ENCODE measurements at regions not wholly inside any gene's neighbourhood (a gene's known extent, or its start where the extent isn't known, plus 50 kb on each side); places are given as distances from the start of the nearest gene placed in this dataset.

DNA sequence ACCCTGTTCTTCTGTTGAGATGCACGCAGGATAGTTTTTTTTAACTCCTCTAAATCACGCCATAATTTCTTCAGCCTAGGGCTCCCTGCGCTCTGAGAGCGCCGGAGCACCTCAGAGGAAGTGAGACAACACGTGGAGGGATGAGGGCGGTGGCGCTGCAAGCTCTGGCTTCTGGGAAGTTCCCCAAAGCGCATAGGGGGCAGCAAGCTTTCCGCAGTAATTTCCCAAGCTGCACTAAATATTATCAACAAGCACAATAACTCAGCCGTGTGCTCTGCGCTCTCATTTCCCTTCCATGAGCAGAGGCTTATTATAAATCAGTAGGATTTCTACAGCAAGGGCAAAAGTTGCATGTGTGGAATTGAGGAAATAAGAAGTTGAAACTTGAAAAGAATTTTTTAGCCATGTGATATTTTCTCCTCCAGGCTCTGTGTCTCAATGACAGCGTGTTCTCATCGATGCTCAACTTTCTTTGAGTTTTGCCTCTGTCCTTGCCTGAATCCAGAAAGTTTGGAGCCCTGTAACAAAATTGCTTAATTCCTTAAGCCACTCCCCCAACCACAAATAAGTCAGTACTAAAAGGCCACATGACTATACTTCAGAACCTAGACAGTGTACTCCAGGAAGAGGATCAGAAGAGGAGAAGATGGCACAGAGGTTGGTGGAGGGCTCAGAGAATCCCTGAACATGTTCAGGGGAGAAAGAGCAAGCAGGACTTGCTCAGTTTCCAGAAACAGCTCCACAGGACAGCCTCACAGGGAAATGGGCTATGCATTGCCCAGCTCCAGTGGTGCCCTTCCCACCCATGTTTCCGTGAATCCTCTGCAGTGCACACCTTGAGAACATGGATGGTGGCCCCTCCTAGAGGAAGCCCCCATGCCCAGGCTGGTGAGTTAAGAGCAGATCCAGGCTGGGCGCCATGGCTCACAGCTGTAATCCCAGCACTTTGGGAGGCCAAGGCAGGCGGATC is 221.5 kb upstream of the GHITM start:
- TF ChIP-seq POLR2AphosphoS5 (IDR thresholded peaks at IDR 0.05; ENCODE audit: low read depth, low read length) (no peak), TAF1 (IDR thresholded peaks at IDR 0.05; ENCODE audit: borderline replicate concordance, low read depth, low read length) (no peak), POLR2A (IDR thresholded peaks at IDR 0.05; ENCODE audit: low read depth, low read length) (no peak)
- DNase-seq (ENCODE audit: insufficient read length) (no peak), FAIRE-seq (no peak)

DNA sequence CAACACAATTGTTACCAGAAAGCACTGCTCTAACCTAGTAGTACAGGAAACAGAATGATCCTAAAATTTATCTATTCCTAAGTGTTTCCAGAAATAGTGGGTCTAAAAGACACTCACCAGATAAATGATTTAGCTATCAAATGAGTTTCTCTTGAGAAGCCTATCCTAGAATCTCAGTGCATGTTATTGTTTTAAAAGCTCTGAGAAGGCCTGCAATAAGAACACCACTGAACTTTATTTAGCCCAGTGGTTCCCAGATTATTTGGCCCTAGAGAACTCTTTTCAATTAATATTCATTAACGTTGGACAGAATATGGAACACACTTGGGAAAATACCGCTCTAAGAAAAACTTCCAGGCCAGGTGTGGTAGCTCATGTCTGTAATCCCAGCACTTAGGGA is 220.1 kb upstream of the GHITM start:
- no peak for TF ChIP-seq POLR2A (IDR thresholded peaks at IDR 0.05; ENCODE audit: low read depth, low read length)
- TF ChIP-seq TAF1 (IDR thresholded peaks at IDR 0.05; ENCODE audit: borderline replicate concordance, low read depth, low read length) = no peak
- no peak for TF ChIP-seq POLR2AphosphoS5 (IDR thresholded peaks at IDR 0.05; ENCODE audit: low read depth, low read length)
- FAIRE-seq (no peak), DNase-seq (ENCODE audit: insufficient read length) (no peak)

- FAIRE-seq (no peak), DNase-seq (ENCODE audit: insufficient read length) (no peak)
- TF ChIP-seq TAF1 (IDR thresholded peaks at IDR 0.05; ENCODE audit: borderline replicate concordance, low read depth, low read length) (no peak), POLR2A (IDR thresholded peaks at IDR 0.05; ENCODE audit: low read depth, low read length) (no peak), POLR2AphosphoS5 (IDR thresholded peaks at IDR 0.05; ENCODE audit: low read depth, low read length) (no peak)
Observed at GRCh38 chr10:83921984-83922860, 217.1 kb upstream of the GHITM start.

DNA sequence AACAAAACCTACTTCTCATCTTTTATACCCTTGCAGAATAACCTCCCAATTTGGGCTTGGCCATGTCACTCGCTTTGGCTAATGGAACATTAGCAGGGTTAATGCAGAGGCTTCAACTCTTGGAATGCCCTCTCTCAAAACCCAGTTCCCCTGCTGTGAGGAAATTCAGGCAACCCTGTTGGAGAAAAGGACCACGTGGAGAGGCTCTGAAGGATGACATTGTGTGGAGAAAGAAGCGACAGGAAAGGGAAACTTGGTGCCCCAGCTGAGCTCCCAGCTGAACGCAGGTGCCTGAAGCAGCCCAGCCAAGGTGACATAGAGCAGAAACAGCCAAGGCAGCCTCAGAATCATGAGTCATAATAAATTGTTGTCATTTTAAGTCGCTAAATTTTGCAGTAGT is 214.2 kb upstream of the GHITM start:
- DNase-seq (ENCODE audit: insufficient read length) = no peak
- FAIRE-seq = no peak
- TF ChIP-seq TAF1 (IDR thresholded peaks at IDR 0.05; ENCODE audit: borderline replicate concordance, low read depth, low read length) = no peak
- TF ChIP-seq POLR2A (IDR thresholded peaks at IDR 0.05; ENCODE audit: low read depth, low read length) = no peak
- no peak for TF ChIP-seq POLR2AphosphoS5 (IDR thresholded peaks at IDR 0.05; ENCODE audit: low read depth, low read length)

GRCh38 chr10:83926606-83927005 is 212.7 kb upstream of the GHITM start:
- DNase-seq (ENCODE audit: insufficient read length) (no peak), FAIRE-seq (no peak)
- TF ChIP-seq TAF1 (IDR thresholded peaks at IDR 0.05; ENCODE audit: borderline replicate concordance, low read depth, low read length) (no peak), POLR2AphosphoS5 (IDR thresholded peaks at IDR 0.05; ENCODE audit: low read depth, low read length) (no peak), POLR2A (IDR thresholded peaks at IDR 0.05; ENCODE audit: low read depth, low read length) (no peak)

DNA sequence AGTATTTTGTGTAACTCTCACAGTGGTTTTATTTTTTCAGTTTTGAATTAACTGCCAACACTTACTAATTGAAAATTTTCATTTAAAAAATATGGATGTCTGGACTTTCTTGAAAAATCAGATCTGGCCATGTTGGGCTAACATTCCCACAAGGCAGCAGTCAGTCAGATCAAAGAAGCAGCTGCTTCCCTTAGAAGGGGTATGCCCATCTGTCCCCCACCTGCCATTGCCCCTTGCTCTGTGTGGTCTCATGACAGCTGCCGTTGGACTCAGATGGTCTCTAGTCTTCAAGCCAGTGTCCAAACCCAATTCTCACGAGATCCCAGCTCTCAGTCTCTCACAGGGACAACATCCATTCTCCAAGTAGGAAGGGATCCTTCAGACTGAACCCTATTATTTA is 212.1 kb upstream of the GHITM start:
- TF ChIP-seq POLR2A (IDR thresholded peaks at IDR 0.05; ENCODE audit: low read depth, low read length) = no peak
- TF ChIP-seq TAF1 (IDR thresholded peaks at IDR 0.05; ENCODE audit: borderline replicate concordance, low read depth, low read length) = no peak
- TF ChIP-seq POLR2AphosphoS5 (IDR thresholded peaks at IDR 0.05; ENCODE audit: low read depth, low read length) = no peak
- DNase-seq (ENCODE audit: insufficient read length) = no peak
- FAIRE-seq = no peak

- FAIRE-seq (no peak), DNase-seq (ENCODE audit: insufficient read length) (no peak)
- no peak for TF ChIP-seq TAF1 (IDR thresholded peaks at IDR 0.05; ENCODE audit: borderline replicate concordance, low read depth, low read length)
- no peak for TF ChIP-seq POLR2AphosphoS5 (IDR thresholded peaks at IDR 0.05; ENCODE audit: low read depth, low read length)
- TF ChIP-seq POLR2A (IDR thresholded peaks at IDR 0.05; ENCODE audit: low read depth, low read length) = no peak
Observed at GRCh38 chr10:83929399-83929798, 209.9 kb upstream of the GHITM start.

- DNase-seq (ENCODE audit: insufficient read length) (no peak), FAIRE-seq (no peak)
- TF ChIP-seq TAF1 (IDR thresholded peaks at IDR 0.05; ENCODE audit: borderline replicate concordance, low read depth, low read length) (no peak), POLR2AphosphoS5 (IDR thresholded peaks at IDR 0.05; ENCODE audit: low read depth, low read length) (no peak), POLR2A (IDR thresholded peaks at IDR 0.05; ENCODE audit: low read depth, low read length) (no peak)
Observed at GRCh38 chr10:83931669-83932068, 207.6 kb upstream of the GHITM start.

DNA sequence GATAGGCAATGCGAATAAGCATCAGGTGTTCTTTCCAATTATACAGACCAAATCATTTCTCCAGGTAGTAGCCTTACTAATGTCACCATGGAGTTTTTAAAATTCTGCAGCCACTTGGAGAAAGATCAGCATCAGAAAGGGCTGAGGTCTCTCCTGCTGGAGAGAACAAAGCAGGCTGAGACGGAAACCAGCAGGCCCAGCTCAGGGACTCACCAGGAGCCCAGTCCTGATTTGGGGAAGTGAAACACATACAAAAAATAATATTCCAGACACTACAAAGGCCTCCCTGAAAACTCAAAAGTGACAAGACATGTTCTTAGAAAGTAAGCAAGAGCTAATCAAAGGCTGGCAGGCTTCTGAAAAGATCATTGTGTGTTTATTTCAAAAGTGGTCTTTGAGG is 207.1 kb upstream of the GHITM start:
- no peak for TF ChIP-seq POLR2AphosphoS5 (IDR thresholded peaks at IDR 0.05; ENCODE audit: low read depth, low read length)
- TF ChIP-seq TAF1 (IDR thresholded peaks at IDR 0.05; ENCODE audit: borderline replicate concordance, low read depth, low read length) = no peak
- FAIRE-seq (no peak), DNase-seq (ENCODE audit: insufficient read length) (no peak)

DNA sequence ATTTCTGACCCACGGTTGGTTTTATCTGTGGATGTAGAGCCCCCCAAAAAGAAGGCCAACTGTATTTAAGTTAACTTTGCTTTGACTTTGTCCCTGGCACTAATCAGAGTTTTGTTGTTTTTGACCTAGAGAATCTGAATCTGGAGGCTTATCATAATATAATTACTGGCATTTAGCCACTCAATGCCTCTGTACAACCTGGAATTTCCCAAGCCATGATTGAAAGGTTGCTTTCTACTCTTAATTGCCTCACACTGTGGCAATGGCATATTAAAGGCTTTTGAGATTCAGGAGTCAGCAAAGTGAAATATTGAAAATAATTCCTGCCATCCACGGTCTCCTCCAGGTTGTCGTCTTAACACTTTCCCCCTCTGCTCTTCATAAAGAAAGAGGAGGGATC is 205.2 kb upstream of the GHITM start:
- FAIRE-seq (no peak), DNase-seq (ENCODE audit: insufficient read length) (no peak)
- TF ChIP-seq POLR2AphosphoS5 (IDR thresholded peaks at IDR 0.05; ENCODE audit: low read depth, low read length) = no peak
- TF ChIP-seq TAF1 (IDR thresholded peaks at IDR 0.05; ENCODE audit: borderline replicate concordance, low read depth, low read length) = no peak
- TF ChIP-seq POLR2A (IDR thresholded peaks at IDR 0.05; ENCODE audit: low read depth, low read length) = no peak

DNA sequence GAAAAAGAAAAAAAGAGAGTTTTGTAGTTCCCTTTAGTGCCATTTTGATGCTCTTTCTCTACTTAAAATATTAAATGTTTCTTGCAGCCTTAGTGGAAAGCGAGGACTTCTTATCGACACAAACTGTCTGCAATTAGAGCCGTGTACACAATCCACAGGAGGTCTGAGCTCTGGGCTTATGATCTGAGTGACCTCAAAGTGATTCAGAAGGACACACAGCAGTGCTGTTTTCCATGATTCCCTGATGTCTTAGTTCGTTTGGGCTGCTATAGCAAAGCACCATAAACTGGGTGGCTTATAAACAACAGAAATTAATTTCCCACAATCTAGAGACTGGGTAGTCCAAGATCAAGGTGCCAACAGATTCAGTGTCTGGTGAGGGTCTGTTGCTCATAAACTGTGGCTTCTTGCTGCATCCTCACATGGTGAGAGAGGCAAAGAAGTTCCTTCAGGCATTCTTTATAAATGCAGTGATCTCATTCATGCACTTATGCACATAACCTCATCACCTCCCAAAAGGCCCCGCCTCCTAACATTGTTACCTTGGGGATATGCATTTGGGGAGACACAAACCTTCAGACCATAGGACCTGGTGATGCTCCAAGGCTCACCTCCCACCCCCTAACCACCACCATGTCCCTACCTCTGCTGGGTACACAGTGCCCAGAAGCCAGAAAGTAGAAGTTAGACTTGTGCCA is 204.5 kb upstream of the GHITM start:
- DNase-seq (ENCODE audit: insufficient read length) (no peak), FAIRE-seq (no peak)
- TF ChIP-seq TAF1 (IDR thresholded peaks at IDR 0.05; ENCODE audit: borderline replicate concordance, low read depth, low read length) (no peak), POLR2AphosphoS5 (IDR thresholded peaks at IDR 0.05; ENCODE audit: low read depth, low read length) (no peak), POLR2A (IDR thresholded peaks at IDR 0.05; ENCODE audit: low read depth, low read length) (no peak)
